ENCODE measurements at regions not wholly inside any gene's neighbourhood (a gene's known extent, or its start where the extent isn't known, plus 50 kb on each side); places are given as distances from the start of the nearest gene placed in this dataset.

GRCh38 chr12:65539023-65539422, 260.5 kb downstream of the MSRB3 start:
- TF ChIP-seq CTCF (conservative IDR thresholded peaks at IDR 0.05; ENCODE audit: low read depth, low read length) (no peak), EZH2 (IDR thresholded peaks at IDR 0.05; ENCODE audit: borderline replicate concordance, low read depth, low read length, poor library complexity, severe bottlenecking) (no peak)
